ENCODE measurements at regions not wholly inside any gene's neighbourhood (a gene's known extent, or its start where the extent isn't known, plus 50 kb on each side); places are given as distances from the start of the nearest gene placed in this dataset.

DNA sequence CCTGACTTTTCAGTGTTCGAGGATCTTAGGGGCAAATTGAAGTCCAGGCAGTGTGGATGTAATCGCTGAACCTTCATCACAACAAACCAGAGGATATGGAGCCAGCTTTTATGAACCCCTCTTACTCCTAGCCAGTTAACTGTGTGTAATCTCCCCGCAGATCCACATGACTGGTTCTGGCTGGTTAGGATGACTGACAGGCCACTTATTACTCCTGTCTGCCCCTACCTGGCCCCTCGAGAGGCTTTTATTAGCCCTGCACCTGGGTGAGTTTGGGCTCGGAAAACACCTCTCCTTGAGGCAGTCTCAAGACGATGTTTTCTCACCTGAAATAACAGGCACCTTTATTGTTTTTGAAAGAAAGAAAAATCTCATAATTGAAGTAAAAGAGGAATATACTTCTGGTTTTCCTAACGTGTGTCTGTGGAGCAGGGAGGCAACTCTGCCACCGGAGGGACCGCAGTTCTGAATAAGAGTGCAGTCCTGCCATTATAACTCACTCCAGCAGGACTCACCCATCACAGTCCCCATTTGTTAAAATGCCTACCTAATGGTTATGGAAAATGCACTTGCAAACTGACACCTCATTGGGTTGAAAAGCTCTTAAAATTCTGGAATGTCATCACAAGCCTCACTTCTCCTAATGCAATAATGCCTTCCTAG lies 291.9 kb upstream of the N4BP1 start:
- FAIRE-seq (no peak), DNase-seq (ENCODE audit: low spot score) (no peak)

DNA sequence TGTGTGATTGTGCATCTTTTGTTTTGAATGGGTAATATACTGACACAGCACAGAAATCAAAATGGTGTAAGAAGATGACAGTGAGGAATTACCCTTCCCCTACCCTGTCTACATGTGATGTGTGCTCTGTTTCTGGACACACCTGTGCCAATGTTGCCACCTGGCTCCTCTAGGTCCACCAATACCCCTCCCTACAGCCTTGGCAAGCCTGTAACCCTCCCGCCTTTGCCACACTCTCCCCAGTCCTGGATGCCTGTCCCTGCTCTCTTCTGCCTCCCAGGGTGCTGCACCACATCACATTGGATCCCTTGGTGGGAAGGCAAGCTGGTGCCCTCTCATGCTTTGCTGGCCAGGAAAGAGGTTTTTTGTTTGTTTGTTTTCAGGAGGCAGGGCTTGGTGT lies 289.5 kb upstream of the N4BP1 start:
- FAIRE-seq (no peak), DNase-seq (ENCODE audit: low spot score) (no peak)

DNA sequence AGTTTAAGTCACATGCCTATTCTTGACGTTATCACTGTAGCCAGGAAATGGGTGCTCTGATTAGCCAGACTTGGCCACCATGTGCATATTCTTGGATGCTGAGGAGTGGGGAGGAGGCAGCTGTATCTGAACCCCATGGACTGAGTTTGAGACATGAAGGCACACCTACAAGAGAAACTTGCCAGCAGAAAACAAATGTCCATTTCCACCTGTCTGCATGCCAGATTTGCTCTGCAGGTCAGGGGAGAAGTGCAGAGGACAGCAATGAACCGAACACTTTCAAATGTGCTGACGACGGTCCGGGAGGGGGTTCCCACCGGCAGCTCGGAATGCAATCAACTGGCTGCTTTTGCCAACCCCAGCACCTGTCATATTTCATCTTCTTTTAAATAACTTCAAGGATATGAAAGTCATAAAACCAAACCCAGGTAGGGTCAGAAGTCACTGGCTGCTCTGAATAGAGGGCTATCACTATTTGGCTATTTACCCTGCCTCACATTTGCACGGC lies 287.8 kb upstream of the N4BP1 start:
- DNase-seq (ENCODE audit: low spot score): no peak
- no peak for FAIRE-seq

DNA sequence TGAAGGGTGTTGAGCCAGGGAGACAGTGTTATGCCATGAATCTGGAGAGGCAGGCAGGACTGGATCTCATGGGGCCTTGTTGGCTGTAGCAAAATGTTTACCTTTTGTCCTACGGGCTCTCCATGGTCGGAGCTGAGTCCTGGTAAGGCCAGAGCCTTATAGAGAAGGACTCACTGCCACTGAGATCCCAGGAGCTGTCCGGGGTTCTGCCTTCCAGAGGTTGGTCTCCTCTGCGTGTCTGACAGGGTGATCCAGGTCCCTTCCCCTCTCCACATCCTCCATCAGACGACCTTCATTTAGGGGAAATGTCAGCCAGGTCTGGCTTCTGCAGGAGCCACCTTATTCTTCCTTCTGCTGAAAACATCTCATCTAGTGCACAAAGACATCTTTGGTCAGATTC lies 285.2 kb upstream of the N4BP1 start:
- no peak for FAIRE-seq
- no peak for DNase-seq (ENCODE audit: low spot score)

DNA sequence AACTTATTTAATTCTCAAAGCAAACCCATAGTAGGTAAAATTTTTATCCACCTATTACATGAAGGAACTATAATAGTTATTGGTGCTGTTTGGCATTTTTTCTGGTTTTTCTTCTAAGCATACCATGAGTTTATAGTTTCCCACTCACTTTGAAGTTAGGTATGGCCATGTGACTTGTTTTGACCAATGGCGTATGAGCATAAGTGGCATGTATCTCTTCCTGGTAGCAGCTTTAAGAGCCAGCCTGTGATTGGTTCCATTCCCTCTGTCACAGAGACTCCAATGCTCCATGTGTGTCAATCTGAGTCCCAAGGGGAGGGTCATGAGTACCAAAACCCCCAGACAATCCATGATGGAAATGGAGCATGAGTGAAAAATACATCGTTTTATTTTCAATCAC lies 282.9 kb upstream of the N4BP1 start:
- FAIRE-seq: no peak
- no peak for DNase-seq (ENCODE audit: low spot score)

DNA sequence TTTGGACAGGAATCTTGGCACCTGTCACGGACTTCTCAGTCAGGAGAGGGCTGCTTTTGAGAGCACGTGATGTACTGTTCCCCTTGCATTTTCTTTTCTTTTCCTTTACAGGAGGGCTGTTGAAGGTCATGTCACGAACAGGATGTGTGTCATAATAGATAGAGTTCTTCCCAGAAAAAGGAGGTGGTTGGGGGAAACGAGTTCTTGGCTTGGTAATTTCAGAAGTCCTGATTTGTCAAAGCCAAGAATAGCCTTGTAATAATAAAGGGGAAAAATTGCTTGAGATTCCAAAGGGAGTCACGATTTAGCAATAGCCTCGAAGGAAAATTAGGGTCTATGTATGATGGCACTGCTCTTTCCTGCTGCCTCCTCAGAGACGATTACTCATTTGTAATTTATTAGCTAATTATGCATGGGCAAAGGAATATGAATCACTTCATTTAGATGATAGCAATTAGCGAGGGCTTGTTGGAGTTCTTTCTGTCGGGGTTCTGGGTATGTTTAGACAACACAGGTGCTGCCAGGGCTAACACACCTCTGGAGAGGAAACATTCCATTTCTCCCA lies 277.7 kb upstream of the N4BP1 start:
- FAIRE-seq (no peak), DNase-seq (ENCODE audit: low spot score) (no peak)

DNA sequence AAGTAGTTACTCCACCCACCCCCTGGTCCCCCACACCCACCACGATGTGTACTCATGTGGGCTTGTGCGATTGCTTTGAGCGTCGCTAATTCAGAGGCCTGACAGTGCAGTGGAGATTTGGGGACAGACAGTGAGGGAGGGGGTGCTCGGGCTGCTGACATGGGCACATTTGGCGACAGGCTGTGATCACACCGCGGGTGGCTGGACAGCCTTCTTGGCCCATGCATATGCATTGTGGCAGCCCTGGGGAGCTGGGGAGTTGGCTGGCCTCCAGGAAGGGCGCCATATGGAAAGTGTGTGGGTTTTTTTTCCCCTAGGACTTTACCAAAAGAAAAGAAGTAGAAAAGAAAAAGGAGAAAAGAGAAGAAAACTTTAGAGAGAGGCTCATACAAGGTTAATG lies 275.5 kb upstream of the N4BP1 start:
- no peak for FAIRE-seq
- no peak for DNase-seq (ENCODE audit: low spot score)

DNA sequence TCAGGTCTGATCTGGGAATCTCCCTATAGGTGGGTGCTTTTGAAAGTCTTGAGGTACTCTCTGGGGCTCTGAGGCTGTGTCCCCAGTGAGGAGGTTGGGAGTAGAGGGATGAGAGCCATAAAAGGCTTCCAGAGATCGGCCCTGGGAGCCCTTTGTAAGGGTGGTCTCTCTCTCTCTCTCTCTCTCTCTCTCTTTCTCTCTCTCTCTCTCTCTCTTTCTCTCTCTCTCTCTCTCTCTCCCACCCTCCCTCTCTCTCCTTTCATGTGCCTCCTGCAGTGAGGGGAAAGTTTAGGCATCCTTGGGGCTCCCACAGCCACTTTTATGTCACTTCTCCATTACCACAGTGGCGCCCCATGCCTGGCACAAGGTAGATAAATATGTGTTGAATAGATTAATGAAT lies 271.3 kb upstream of the N4BP1 start:
- DNase-seq (ENCODE audit: low spot score): no peak

DNA sequence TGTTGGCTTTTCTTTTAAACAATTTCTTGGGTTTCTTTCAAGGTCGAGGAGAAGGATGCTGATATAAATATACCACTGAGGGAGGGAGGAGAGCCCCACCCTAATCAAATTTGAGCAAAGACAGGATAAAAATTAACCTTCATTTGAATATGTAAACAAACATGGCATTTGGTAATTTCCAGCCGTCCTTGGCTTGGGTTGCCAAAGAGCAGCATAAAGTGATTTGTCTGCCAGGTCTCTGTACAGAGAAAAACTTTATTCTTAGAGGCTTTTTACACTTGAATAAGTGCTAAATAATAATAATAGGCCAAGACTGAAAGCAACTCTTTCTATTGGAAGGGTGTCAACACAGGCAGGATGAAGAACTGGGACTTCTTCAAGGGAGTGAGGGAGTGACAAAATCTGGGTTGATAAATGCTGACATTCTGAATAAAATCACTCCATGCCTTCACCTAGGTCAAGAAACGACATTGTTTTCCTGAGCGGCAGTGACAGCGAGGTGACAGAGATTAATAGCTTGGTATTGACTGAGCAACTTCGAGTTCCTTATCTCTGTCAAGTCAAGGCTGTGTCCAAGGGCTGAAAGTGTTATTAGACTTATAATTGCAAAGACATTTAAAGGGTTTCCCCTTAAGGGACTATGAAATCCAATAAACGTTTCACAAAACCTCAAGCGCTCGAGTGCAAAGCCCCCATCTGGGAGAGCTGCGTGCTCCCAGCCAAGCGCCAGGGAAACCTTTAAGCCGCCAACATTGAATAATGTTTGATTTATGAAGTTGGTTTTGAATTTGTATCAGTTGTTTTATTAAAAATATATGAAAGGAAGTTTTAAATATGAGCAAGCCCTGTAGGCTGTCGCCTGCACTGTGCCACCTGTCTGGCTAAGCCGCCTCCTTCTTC lies 269.5 kb upstream of the N4BP1 start:
- FAIRE-seq (no peak), DNase-seq (ENCODE audit: low spot score) (no peak)

More for the DNA sequence above, 271.3 kb upstream of the N4BP1 start:
- FAIRE-seq: no peak

DNA sequence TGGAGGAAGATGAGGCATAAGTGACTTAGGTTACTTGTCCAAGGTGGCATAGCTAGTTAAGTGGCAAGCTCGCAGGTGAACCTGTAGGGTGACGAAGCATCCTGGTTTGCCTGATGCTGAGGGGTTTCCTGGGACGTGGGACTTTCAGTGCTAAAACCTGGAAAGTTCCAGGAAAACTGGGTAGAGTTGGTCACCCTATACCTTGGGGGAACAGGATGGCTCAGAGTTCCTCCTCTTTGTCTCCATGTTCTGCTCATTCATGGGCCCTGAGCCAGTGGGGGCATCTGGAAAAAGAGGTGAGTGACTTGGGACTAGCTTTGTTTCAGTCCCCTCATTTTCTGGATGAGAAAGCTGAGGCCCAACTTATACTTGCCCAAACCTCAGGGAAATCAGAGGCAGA lies 268.0 kb upstream of the N4BP1 start:
- no peak for FAIRE-seq
- no peak for DNase-seq (ENCODE audit: low spot score)

DNA sequence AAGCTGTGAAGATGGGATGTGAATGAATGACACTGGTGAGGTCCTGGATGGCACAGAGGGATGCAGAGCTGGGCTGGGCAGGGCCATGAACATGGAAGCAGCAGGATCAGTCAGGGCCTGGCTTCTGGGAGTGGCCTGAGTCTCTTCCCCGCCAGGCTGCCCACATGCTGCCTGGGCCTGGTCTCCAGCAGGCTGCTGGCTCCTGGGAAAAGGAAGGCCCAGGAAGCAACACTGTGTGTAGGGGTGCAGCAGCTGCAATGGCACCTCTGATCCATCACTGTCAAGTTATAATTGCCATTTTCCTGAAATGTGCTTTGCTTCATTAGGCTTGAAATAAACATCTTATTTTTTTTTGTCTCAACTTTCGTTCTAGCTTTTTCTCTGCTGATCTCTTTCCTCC lies 260.2 kb upstream of the N4BP1 start:
- FAIRE-seq: no peak
- DNase-seq (ENCODE audit: low spot score): no peak

DNA sequence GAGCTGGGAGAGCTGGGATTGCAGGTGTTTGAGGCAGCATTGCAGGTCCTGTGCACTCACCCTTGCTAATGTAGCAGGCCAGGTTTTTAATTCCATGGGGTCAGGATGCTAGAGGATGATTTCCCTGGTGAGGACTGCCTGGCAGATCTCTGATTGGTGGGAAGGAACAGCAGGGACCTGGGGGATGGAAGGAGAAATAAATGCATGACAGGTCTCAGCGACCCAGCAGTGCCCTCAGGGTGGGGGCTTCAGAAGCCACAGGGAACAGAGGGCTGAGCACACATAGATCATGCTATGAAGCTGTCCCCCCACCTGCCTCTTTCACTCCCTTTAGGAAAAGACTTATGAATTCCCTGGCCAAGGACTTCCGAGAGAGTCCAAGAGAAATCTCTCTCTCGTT lies 255.5 kb upstream of the N4BP1 start:
- no peak for DNase-seq (ENCODE audit: low spot score)
- no peak for FAIRE-seq

DNA sequence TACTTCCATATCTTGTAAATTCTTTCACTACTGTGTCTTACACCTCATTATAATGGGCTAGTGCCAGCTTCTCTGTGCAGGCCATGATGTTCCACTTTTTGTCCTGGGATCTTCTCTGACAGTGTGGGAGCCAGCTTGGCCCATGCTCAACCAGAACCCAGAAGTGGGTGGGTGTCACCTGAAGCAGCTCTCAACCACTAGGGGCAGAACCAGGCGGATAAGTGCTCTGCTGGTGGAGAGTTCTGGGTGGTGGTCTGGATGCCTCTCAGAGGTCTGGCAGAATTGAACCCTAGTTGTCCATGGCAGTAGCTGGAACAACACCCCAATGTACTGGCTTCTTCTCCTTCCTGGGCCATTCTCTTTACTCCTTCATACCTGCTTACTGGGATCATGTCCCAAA lies 254.1 kb upstream of the N4BP1 start:
- FAIRE-seq (no peak), DNase-seq (ENCODE audit: low spot score) (no peak)

DNA sequence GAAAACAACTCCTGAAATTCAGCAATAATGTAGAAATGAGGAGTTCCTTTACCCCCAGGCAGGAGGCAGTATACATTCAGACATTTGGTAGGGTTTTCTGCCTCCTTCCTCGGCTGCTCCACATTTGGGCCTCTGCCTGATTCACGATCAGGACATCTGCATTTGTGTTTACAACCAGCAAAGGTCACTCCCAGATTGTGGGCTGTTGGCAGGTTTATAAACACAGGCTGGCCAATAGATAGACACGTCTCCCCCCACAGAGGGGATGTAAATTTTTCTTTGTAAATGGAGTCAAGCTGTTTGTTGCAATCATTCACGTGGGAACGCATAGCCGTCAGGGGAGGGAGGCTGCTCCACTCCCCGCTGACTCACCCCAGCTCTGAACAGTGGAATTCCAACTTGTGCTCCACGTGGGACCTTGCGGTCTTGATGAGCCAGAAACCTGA lies 252.1 kb upstream of the N4BP1 start:
- peak; percentile 81 for DNase-seq (ENCODE audit: low spot score)
- FAIRE-seq: peak; percentile 74

DNA sequence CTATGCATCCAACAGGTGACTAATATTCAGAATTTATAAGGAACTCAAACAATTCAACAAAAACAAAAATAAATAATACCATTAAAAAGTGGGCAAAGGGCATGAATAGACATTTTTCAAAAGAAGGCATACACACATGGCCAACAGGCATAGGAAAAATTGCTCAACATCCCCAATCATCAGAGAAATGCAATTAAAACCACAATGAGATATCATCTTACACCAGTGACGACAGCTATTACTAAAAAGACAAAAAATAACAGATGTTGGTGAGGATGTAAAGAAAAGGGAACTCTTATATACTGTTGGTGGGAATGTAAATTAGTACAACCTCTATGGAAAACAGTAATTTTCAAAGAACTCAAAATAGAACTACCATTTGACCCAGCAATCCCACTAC lies 250.4 kb upstream of the N4BP1 start:
- no peak for FAIRE-seq

DNA sequence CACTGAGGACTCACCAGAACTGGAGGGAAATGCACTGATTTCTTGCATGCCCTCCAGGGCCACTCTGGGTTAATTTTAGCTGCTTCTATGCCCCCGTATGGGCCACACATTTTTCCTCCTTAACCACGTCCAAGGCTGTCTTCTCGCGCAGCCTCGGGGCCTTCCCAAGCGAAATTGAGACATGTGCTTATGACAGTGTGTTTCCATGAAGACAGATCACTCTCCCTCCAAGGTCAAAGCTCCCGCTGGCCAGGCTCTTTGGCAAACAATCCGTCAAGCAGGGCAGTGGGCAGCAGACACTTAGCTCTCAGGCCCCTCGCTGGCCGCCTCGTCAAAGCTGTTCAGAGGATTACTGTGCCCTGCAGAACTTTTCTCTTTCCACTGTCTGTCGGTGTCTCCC lies 243.0 kb upstream of the N4BP1 start:
- FAIRE-seq: no peak
- no peak for DNase-seq (ENCODE audit: low spot score)

More for the DNA sequence above, 250.4 kb upstream of the N4BP1 start:
- DNase-seq (ENCODE audit: low spot score): no peak

DNA sequence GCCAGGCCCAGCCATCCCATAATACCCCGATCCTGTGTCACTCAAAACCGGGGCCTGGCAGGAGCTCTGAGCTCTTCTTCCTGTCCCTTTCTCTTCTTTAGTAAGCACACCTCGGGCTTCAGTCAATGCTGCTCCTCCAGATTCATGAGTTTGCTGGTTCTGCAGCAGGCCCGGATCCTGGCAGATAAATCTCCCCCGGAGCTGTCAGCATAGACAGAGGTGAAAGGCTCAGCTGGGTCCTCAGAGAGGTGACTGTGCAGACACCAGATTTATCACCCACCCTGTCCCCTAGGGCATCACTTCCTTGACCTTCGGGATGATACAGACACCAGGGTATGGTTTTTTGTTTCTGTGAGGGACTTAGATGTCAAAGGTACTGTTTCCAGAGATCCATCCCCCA lies 242.5 kb upstream of the N4BP1 start:
- no peak for DNase-seq (ENCODE audit: low spot score)
- FAIRE-seq: no peak

DNA sequence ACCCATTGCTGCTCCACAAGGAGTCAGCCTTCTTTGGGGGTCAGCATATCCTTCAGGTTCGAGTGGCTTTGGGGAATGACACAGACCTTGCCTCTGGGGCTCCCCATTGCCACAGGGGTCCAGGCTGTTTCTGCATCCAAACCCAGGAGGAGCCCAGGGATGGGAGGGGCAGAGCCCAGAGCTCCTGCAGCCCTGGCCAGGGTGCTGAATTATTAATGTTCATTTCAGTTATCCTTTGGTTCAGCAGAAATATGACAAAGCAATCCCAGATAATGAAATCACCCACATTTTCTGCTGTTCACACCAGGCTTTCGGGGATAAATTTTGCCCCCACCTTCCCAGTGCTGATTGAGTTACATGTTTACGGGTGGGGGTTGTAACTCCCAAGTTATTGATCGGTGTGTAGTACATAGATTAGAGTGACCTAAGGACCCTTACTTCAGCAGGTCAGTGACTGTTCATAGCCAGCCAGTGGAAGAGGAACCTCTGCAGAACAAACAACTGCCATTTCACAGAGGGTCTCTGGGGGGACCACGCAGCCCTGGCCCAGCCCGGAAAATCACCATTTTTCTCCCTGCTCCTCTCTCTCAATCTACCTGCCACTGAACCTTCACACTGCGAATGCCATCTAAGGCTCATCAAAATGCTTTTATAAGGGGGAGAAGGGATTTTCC lies 240.3 kb upstream of the N4BP1 start:
- DNase-seq (ENCODE audit: low spot score): no peak
- no peak for FAIRE-seq

DNA sequence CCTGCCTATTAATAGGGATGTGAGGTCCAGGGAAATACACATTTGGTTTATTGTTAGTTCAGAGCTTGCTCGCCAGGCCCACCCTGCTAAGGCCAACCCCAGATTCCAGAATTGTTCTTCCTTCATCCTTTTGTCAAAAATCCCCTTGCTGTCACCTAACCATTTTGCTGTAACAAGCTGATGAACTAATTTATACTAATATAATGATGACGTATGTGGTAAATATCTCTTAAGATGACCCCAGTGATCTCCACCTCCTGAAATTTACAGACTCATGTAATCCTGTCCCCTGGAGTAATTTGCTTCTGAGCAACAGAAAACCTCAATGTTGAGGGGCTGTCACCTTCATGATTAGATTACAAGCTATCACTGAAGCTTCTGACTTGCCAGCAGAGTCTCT lies 236.3 kb upstream of the N4BP1 start:
- FAIRE-seq (no peak), DNase-seq (ENCODE audit: low spot score) (no peak)

DNA sequence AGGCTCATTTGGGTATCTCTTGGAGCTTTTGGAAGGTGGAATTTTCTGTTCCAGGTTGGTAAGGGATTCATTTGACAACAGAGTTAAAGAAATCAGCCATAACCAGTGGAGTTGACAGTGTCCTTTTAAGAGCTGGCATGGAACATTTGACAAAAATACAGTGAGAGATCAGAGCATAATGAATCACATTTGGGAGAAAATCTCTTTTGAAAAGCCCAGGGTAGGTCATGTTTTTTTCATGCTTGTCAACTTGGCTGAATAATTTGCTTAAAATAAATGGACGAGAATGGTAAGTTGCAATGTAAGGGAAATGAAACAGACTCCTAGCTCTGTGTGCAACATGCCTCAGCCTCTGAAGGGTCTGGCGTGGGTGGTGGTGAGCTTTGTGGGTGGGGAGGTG lies 235.3 kb upstream of the N4BP1 start:
- DNase-seq (ENCODE audit: low spot score) (no peak), FAIRE-seq (no peak)

DNA sequence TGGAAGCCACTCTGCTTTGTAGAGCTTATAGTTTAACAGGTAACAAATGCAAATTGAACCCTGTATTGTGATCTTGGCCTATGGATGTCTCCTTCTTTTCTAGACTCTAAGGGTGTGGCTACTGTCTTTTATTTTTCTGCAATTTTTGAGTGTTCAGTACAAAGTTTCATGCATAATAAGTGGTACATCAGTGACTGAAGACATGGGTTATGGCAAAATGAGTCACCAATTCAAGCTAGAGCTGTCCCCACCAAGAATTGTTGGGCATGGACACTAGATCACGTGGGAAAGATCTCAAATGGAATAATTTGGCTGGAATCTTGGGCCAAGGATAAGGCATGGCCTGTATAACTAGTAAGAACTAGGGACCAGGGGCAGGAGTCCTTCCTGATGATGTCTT lies 228.4 kb upstream of the N4BP1 start:
- DNase-seq (ENCODE audit: low spot score) (no peak), FAIRE-seq (no peak)

DNA sequence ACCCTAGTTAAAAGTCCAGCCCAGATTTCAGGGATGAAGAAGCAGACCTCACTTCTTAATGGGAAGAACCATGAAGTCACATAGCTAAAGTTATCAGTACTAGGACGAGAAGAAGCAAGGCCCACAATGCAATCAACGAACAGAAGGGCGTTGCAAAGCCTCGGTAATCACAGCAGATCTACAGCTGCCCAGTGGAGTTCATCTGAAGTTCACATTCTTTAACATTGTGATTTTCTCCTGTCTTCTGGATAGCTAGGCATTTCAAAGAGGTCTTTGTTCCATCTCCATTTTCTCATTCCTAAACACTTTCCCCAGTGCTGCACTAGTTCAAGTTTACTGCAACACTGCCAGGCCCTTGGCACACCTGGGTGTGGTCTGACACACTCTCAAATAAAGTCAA lies 226.7 kb upstream of the N4BP1 start:
- FAIRE-seq: no peak
- DNase-seq (ENCODE audit: low spot score): no peak
